ENCODE measurements at regions not wholly inside any gene's neighbourhood (a gene's known extent, or its start where the extent isn't known, plus 50 kb on each side); places are given as distances from the start of the nearest gene placed in this dataset.

DNA sequence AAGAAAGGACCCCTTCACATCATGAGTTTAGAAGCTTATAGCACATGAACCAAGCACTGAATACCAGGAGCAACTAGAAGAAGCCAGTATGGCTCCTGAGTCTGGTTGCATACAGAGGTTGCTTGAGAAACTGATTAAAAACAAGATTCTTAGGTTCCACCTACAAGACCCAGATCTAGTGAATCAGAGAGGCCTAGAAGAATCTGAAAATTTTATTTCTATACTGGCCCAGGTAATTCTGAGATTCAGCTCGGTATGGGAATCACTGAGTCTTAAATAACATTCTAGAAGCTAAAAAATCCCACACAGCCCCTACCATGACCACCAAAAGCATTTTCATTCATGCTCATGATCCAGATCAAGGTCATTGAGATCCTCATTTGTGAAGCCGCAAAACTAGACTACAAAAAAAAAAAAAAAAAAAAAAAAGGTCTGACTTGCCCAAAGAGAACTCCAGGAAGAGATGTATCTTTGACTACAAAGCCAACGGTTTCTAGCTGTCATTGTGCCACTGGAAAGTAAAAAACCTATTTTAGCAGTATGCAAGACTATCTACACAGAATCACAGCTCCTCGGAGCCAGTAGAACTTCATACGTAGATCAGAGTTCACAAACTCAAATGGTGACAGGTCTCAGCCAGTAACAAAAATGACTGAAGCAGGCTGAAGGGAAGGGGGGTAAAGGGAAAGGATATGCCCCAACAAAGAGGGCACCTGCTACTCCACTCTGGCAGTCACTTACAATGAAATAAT, 168.4 kb upstream of the EGLN3 start:
- H3K27me3 Mint-ChIP-seq (ENCODE audit: unreplicated experiment): peaks cover 19% of the 10 kb centered on the region
- H3K27ac Mint-ChIP-seq (ENCODE audit: unreplicated experiment): no peak overlapping the region
- H3K9me3 Mint-ChIP-seq (ENCODE audit: unreplicated experiment): peaks cover 7% of the 10 kb centered on the region
- no peak overlapping the region for H3K4me3 Mint-ChIP-seq (ENCODE audit: unreplicated experiment)
- H3K4me1 Mint-ChIP-seq (ENCODE audit: unreplicated experiment): peaks cover under 1% of the 10 kb centered on the region
- no peaks in the 10 kb centered on the region for H3K36me3 Mint-ChIP-seq (ENCODE audit: unreplicated experiment)
- TF ChIP-seq, protein P1, sequence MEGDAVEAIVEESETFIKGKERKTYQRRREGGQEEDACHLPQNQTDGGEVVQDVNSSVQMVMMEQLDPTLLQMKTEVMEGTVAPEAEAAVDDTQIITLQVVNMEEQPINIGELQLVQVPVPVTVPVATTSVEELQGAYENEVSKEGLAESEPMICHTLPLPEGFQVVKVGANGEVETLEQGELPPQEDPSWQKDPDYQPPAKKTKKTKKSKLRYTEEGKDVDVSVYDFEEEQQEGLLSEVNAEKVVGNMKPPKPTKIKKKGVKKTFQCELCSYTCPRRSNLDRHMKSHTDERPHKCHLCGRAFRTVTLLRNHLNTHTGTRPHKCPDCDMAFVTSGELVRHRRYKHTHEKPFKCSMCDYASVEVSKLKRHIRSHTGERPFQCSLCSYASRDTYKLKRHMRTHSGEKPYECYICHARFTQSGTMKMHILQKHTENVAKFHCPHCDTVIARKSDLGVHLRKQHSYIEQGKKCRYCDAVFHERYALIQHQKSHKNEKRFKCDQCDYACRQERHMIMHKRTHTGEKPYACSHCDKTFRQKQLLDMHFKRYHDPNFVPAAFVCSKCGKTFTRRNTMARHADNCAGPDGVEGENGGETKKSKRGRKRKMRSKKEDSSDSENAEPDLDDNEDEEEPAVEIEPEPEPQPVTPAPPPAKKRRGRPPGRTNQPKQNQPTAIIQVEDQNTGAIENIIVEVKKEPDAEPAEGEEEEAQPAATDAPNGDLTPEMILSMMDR (IDR thresholded peaks at IDR 0.05): no peak
- no peak for DNase-seq (ENCODE audit: extremely low spot score, unreplicated experiment)

DNA sequence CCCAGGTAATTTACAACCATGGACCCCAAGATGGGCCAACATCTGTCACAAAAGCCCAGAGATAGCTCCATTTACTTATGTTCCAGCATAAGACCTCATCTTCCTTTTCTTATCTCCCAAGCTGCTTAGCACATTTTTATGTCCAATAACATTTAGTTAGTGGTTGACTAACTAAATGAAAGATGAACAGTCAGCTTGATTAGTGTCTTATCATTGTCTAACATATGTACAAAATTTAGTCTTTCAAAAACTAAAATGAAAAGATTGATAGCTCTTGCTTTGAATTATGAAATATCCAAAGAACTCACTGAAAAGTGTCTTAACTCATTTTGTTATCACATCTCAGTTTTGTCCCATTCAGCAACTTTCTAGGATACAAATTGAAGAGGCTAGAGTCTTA, 163.1 kb upstream of the EGLN3 start:
- peak overlapping the region; percentile 48 for H3K27ac Mint-ChIP-seq (ENCODE audit: unreplicated experiment)
- H3K9me3 Mint-ChIP-seq (ENCODE audit: unreplicated experiment): peaks cover 7% of the 10 kb centered on the region
- H3K27me3 Mint-ChIP-seq (ENCODE audit: unreplicated experiment): no peaks in the 10 kb centered on the region
- H3K4me3 Mint-ChIP-seq (ENCODE audit: unreplicated experiment): peak overlapping the region; percentile 5
- no peak for DNase-seq (ENCODE audit: extremely low spot score, unreplicated experiment)
- H3K4me1 Mint-ChIP-seq (ENCODE audit: unreplicated experiment): peaks cover 26% of the 10 kb centered on the region
- no peaks in the 10 kb centered on the region for H3K36me3 Mint-ChIP-seq (ENCODE audit: unreplicated experiment)
- TF ChIP-seq, protein P1 (IDR thresholded peaks at IDR 0.05): no peak

DNA sequence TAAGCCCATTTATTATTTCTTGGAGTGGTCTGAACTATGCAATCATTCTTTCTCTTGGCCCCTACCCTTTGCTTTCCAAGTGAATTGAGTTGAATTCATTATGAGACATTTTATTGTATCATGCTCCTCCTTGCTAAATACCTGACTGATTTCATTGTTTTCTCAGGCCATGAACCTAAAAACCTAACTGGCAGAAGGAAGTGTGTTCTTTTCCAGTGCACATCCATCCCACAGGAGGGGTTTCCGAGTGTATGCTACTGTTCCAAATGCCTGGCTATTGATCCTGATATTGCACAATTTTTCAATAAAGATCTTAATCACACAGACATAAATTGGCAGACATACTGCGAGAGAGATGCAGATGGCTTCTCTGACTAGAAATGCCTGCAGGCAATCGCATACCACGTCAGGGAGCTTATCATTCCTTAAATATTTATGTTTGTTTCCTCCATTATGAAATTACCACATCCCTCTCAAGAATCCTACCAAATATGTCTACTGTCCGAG, 162.2 kb upstream of the EGLN3 start:
- H3K4me3 Mint-ChIP-seq (ENCODE audit: unreplicated experiment): peak overlapping the region; percentile 33
- no peaks in the 10 kb centered on the region for H3K27me3 Mint-ChIP-seq (ENCODE audit: unreplicated experiment)
- H3K36me3 Mint-ChIP-seq (ENCODE audit: unreplicated experiment): no peaks in the 10 kb centered on the region
- peak overlapping the region; percentile 48 for H3K27ac Mint-ChIP-seq (ENCODE audit: unreplicated experiment)
- DNase-seq (ENCODE audit: extremely low spot score, unreplicated experiment): no peak
- TF ChIP-seq, protein P1 (IDR thresholded peaks at IDR 0.05): no peak
- peaks cover 26% of the 10 kb centered on the region for H3K4me1 Mint-ChIP-seq (ENCODE audit: unreplicated experiment)
- peaks cover 7% of the 10 kb centered on the region for H3K9me3 Mint-ChIP-seq (ENCODE audit: unreplicated experiment)

DNA sequence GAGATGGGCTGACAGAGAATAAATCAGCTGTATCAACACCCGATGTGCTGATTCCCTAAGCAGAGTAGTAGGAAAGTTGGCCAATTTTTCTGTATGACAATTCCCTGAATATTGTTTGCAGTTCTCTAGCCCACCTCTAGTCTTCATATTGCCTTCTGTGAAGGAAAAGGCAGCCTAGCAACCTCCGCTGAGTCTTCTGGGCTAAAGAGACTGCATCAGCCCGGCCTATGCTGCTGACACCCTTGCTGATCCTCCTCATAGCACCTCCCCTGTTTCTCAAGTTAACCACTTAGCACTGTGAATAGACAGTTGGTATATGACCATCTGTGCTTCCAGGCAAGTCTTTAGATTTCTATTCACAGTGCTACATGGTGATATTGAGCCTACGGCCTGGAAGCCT, 161.1 kb upstream of the EGLN3 start:
- H3K4me1 Mint-ChIP-seq (ENCODE audit: unreplicated experiment): peaks cover 26% of the 10 kb centered on the region
- no peak for DNase-seq (ENCODE audit: extremely low spot score, unreplicated experiment)
- H3K27ac Mint-ChIP-seq (ENCODE audit: unreplicated experiment): no peak overlapping the region
- H3K4me3 Mint-ChIP-seq (ENCODE audit: unreplicated experiment): no peak overlapping the region
- no peaks in the 10 kb centered on the region for H3K36me3 Mint-ChIP-seq (ENCODE audit: unreplicated experiment)
- peaks cover 7% of the 10 kb centered on the region for H3K9me3 Mint-ChIP-seq (ENCODE audit: unreplicated experiment)
- TF ChIP-seq, protein P1 (IDR thresholded peaks at IDR 0.05): peak; percentile 10
- H3K27me3 Mint-ChIP-seq (ENCODE audit: unreplicated experiment): no peaks in the 10 kb centered on the region

DNA sequence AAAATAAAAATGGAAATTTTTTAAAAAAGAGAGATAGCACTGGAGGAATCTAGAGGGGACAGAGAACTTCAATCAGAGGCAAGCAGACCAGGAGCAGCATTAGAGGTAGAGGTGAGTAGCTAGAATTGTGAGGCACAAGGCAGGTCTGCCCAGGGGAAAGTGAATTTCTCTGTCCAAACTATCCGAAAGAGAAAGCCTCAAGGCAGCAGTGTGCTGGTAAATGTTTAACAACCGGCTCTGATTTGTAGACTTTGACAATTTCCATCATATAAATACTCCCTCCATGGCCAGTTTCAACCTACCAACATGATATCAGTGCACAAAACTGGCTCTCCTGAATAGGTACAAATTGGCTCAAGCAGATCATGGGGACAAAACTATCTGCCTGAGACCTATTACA, 160.6 kb upstream of the EGLN3 start:
- Mint-ChIP-seq H3K4me1 (ENCODE audit: unreplicated experiment) (peaks cover 26% of the 10 kb centered on the region), H3K27me3 (ENCODE audit: unreplicated experiment) (no peaks in the 10 kb centered on the region), H3K36me3 (ENCODE audit: unreplicated experiment) (no peaks in the 10 kb centered on the region), H3K27ac (ENCODE audit: unreplicated experiment) (no peak overlapping the region), H3K9me3 (ENCODE audit: unreplicated experiment) (peaks cover 7% of the 10 kb centered on the region), H3K4me3 (ENCODE audit: unreplicated experiment) (no peak overlapping the region)
- no peak for DNase-seq (ENCODE audit: extremely low spot score, unreplicated experiment)
- TF ChIP-seq, protein P1 (IDR thresholded peaks at IDR 0.05): no peak
